Nephron progenitor cell (in vitro differentiated cells): ENCODE measurements at regions not wholly inside any gene's neighbourhood (a gene's known extent, or its start where the extent isn't known, plus 50 kb on each side); places are given as distances from the start of the nearest gene placed in this dataset.

Source experiments
- DNase-seq: peaks from one replicate; pipeline ENCODE4 v3.0.0; 2021
- H3K27ac Mint-ChIP-seq: 2 replicates; pipeline ENCODE4 v1.8.0; 2021; ENCODE audit warnings: mild to moderate bottlenecking, moderate library complexity, mixed read lengths
- H3K27me3 Mint-ChIP-seq: 2 replicates; pipeline ENCODE4 v1.8.0; 2021; ENCODE audit warnings: mild to moderate bottlenecking, low read depth, mixed read lengths; ENCODE audit not compliant: poor library complexity
- H3K36me3 Mint-ChIP-seq: 2 replicates; pipeline ENCODE4 v1.8.0; 2021; ENCODE audit warnings: low read depth, mixed read lengths
- H3K4me1 Mint-ChIP-seq: 2 replicates; pipeline ENCODE4 v1.8.0; 2021; ENCODE audit warnings: mixed read lengths
- H3K4me3 Mint-ChIP-seq: 2 replicates; pipeline ENCODE4 v1.8.0; 2021; ENCODE audit warnings: mild to moderate bottlenecking, moderate library complexity, mixed read lengths
- H3K9me3 Mint-ChIP-seq: 2 replicates; pipeline ENCODE4 v1.8.0; 2021; ENCODE audit warnings: mild to moderate bottlenecking, moderate library complexity, mixed read lengths
- TF ChIP-seq, protein P1 (sequence below): fragments of 200-600 bp; sonication (generic); IDR thresholded peaks from 2 replicates; pipeline ENCODE4 v1.5.0; 2021; ENCODE audit warnings: antibody characterized with exemption

GRCh38 chr6:145214570-145214969 lies 520.8 kb downstream of the EPM2A start:
- Mint-ChIP-seq H3K4me3 (no peak overlapping the region), H3K27ac (no peak overlapping the region), H3K9me3 (no peaks in the 10 kb centered on the region), H3K27me3 (no peaks in the 10 kb centered on the region), H3K36me3 (no peaks in the 10 kb centered on the region), H3K4me1 (peaks cover under 1% of the 10 kb centered on the region)
- TF ChIP-seq, protein P1, sequence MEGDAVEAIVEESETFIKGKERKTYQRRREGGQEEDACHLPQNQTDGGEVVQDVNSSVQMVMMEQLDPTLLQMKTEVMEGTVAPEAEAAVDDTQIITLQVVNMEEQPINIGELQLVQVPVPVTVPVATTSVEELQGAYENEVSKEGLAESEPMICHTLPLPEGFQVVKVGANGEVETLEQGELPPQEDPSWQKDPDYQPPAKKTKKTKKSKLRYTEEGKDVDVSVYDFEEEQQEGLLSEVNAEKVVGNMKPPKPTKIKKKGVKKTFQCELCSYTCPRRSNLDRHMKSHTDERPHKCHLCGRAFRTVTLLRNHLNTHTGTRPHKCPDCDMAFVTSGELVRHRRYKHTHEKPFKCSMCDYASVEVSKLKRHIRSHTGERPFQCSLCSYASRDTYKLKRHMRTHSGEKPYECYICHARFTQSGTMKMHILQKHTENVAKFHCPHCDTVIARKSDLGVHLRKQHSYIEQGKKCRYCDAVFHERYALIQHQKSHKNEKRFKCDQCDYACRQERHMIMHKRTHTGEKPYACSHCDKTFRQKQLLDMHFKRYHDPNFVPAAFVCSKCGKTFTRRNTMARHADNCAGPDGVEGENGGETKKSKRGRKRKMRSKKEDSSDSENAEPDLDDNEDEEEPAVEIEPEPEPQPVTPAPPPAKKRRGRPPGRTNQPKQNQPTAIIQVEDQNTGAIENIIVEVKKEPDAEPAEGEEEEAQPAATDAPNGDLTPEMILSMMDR: peak; percentile 66
- peak; percentile 3 for DNase-seq

DNA sequence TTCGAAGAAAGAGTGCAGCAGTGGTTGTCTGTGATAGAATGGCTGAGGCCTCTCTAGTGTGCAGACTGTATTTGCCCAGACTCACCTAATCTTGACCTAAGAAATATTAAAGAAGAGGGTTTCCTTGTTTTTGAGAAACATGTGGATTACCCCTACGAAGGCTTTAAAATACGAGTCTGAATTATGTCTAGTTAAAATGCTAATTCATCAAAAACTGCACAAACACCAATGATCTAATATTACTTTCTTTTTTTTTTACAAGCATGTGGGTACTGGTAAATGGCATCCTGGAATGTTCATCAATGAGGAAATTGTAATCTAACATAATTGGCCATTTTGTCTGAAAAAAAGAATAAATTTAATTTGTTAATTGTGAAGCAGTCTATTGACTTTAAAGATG lies 510.9 kb downstream of the EPM2A start:
- Mint-ChIP-seq H3K4me3 (no peak overlapping the region), H3K27ac (no peak overlapping the region), H3K9me3 (no peaks in the 10 kb centered on the region), H3K36me3 (no peaks in the 10 kb centered on the region), H3K4me1 (no peaks in the 10 kb centered on the region), H3K27me3 (peaks cover 5% of the 10 kb centered on the region)
- DNase-seq: no peak
- TF ChIP-seq, protein P1: no peak

- Mint-ChIP-seq H3K4me3 (no peak overlapping the region), H3K9me3 (no peaks in the 10 kb centered on the region), H3K27ac (no peak overlapping the region), H3K4me1 (no peaks in the 10 kb centered on the region), H3K27me3 (peaks cover 3% of the 10 kb centered on the region), H3K36me3 (no peaks in the 10 kb centered on the region)
- TF ChIP-seq, protein P1: no peak
- DNase-seq: no peak
Measured at GRCh38 chr6:145225500-145225899, 509.8 kb downstream of the EPM2A start.

GRCh38 chr6:145227593-145227992 lies 507.7 kb downstream of the EPM2A start:
- TF ChIP-seq, protein P1: no peak
- Mint-ChIP-seq H3K9me3 (no peaks in the 10 kb centered on the region), H3K27me3 (peaks cover 4% of the 10 kb centered on the region), H3K4me1 (no peaks in the 10 kb centered on the region), H3K27ac (no peak overlapping the region), H3K4me3 (no peak overlapping the region), H3K36me3 (no peaks in the 10 kb centered on the region)
- DNase-seq: no peak

GRCh38 chr6:145228962-145229582 lies 506.2 kb downstream of the EPM2A start:
- no peaks in the 10 kb centered on the region for H3K4me1 Mint-ChIP-seq
- no peaks in the 10 kb centered on the region for H3K36me3 Mint-ChIP-seq
- TF ChIP-seq, protein P1: no peak
- no peak for DNase-seq
- H3K27me3 Mint-ChIP-seq: peaks cover 4% of the 10 kb centered on the region
- H3K9me3 Mint-ChIP-seq: peaks cover 7% of the 10 kb centered on the region
- no peak overlapping the region for H3K27ac Mint-ChIP-seq
- no peak overlapping the region for H3K4me3 Mint-ChIP-seq

GRCh38 chr6:145233955-145234354 lies 501.4 kb downstream of the EPM2A start:
- DNase-seq: no peak
- peaks cover 4% of the 10 kb centered on the region for H3K27me3 Mint-ChIP-seq
- H3K4me1 Mint-ChIP-seq: peaks cover 9% of the 10 kb centered on the region
- no peak overlapping the region for H3K4me3 Mint-ChIP-seq
- no peak overlapping the region for H3K27ac Mint-ChIP-seq
- TF ChIP-seq, protein P1: no peak
- peaks cover 11% of the 10 kb centered on the region for H3K36me3 Mint-ChIP-seq
- H3K9me3 Mint-ChIP-seq: peaks cover 21% of the 10 kb centered on the region
